ENCODE measurements at regions not wholly inside any gene's neighbourhood (a gene's known extent, or its start where the extent isn't known, plus 50 kb on each side); places are given as distances from the start of the nearest gene placed in this dataset.
"Not testable (repeated sequence)": the region's sequence is repeated elsewhere in the genome, so short reads cannot be mapped to it uniquely, and the experiment has no call there.

GRCh38 chr2:236786751-236787150, 217.1 kb downstream of the ACKR3 start:
- TF ChIP-seq, protein P1, sequence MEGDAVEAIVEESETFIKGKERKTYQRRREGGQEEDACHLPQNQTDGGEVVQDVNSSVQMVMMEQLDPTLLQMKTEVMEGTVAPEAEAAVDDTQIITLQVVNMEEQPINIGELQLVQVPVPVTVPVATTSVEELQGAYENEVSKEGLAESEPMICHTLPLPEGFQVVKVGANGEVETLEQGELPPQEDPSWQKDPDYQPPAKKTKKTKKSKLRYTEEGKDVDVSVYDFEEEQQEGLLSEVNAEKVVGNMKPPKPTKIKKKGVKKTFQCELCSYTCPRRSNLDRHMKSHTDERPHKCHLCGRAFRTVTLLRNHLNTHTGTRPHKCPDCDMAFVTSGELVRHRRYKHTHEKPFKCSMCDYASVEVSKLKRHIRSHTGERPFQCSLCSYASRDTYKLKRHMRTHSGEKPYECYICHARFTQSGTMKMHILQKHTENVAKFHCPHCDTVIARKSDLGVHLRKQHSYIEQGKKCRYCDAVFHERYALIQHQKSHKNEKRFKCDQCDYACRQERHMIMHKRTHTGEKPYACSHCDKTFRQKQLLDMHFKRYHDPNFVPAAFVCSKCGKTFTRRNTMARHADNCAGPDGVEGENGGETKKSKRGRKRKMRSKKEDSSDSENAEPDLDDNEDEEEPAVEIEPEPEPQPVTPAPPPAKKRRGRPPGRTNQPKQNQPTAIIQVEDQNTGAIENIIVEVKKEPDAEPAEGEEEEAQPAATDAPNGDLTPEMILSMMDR (IDR thresholded peaks at IDR 0.05; ENCODE audit: low read length, missing control alignments): no peak
- DNase-seq (ENCODE audit: low read depth): no peak
- no peak overlapping the region for H3K4me3 ChIP-seq (replicated peaks; ENCODE audit: low read depth, low read length)

GRCh38 chr2:236787376-236787775, 217.8 kb downstream of the ACKR3 start:
- DNase-seq (ENCODE audit: low read depth): not testable (repeated sequence)

DNA sequence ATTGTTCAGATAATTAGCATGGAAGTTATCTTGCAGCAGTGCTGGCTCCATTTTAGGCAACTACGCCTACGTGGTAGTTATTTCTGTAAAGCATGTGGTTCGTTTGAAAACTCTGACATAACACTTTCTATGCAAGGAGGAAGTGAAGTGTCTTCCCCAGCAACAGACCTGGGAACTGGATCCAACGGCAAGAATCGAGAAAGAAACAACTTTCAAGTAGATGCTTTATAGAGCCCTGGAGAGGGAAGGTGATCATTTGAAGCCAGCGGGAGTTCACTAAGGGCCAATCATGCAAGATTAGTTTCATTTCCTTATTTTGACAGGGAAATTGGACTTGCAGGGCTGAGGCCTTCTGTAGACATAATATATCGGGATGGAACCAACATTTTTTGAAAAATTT, 218.3 kb downstream of the ACKR3 start:
- TF ChIP-seq, protein P1 (IDR thresholded peaks at IDR 0.05; ENCODE audit: low read length, missing control alignments): no peak
- H3K4me3 ChIP-seq (replicated peaks; ENCODE audit: low read depth, low read length): no peak overlapping the region
- no peak for DNase-seq (ENCODE audit: low read depth)

More at GRCh38 chr2:236787376-236787775, 217.8 kb downstream of the ACKR3 start:
- H3K4me3 ChIP-seq (replicated peaks; ENCODE audit: low read depth, low read length): not testable (repeated sequence)

GRCh38 chr2:236790963-236791362, 221.3 kb downstream of the ACKR3 start:
- TF ChIP-seq, protein P1 (IDR thresholded peaks at IDR 0.05; ENCODE audit: low read length, missing control alignments): no peak
- DNase-seq (ENCODE audit: low read depth): no peak
- H3K4me3 ChIP-seq (replicated peaks; ENCODE audit: low read depth, low read length): no peak overlapping the region

DNA sequence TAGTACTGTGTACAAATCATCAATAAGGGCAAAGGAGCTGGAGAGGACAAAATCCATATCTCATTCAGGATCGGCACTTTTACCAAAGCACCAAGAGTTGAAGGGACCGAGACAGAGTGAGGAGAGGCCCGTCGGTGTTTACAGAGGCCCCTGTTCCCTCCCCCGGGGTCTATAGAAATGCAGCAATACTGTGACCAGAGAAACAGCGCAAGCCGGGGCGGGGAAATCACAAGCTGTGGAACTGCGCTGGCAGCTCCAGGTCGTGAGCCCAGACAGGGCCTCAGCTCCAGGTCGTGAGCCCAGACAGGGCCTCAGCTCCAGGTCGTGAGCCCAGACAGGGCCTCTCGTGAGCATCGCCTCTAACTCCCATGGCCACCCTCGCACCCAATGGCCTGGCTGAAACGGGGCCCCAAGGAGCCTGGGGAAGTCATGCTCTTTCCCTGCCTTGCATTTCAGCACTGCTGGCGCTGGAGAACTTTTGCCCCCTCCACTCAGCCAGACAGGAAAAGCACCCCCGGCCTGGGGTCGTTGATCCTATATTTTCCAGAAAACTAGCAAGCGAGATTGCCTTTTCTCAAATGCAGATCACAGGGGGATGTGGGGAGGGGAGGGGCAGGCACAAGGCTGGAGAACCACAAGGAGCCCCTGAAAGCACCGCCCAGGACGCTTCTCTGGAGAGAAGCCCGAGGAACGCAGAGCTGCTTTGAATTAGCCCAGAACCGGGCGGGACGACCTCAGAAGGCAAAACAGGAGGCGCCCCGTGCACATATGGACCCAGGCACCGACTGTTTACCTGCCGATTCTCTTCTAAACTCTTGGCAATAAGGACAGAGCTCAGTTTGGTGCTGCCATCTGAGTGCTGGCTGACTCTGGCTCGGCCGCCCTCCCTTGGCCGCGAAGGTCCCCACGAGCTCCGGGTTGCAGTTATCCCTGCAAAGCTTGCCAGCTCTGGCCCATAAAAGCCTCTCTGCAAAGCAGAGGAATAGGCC, 223.7 kb downstream of the ACKR3 start:
- no peak for DNase-seq (ENCODE audit: low read depth)
- TF ChIP-seq, protein P1 (IDR thresholded peaks at IDR 0.05; ENCODE audit: low read length, missing control alignments): no peak
- no peak overlapping the region for H3K4me3 ChIP-seq (replicated peaks; ENCODE audit: low read depth, low read length)

GRCh38 chr2:236794176-236794957, 224.7 kb downstream of the ACKR3 start:
- TF ChIP-seq, protein P1 (IDR thresholded peaks at IDR 0.05; ENCODE audit: low read length, missing control alignments): no peak
- DNase-seq (ENCODE audit: low read depth): no peak

DNA sequence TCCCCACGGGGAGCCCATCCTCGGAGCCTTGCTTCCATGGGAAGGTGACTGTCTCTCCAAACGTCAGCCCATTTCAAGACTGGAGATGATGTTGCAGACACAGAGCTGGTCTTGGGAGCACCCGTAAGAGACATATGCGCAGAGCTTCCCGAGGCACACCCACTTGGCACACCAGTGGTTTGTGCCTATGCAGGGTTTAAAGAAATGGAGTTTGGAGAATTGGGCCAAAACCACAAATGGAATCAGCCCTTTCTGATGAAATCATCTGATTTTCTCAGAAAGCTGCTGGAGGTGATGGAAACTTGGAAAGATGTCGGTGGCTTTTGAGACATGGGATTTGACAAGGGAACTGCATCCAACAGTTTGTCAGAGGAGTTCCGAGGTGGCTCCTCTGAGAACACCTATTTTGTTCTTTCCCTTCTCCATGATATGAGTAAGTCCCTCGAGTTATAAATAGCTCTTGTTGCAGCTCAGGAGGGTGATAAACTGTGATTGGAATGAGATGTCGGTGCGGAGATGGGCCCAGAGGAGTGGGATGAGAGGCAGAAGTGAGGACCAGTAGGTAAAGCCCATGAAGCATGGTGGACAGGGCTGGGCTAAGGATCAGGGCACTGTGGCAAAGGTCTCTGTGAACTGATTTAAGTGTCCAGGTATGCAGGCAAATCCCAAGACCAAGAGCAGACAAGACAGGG, 225.7 kb downstream of the ACKR3 start:
- TF ChIP-seq, protein P1 (IDR thresholded peaks at IDR 0.05; ENCODE audit: low read length, missing control alignments): no peak
- no peak overlapping the region for H3K4me3 ChIP-seq (replicated peaks; ENCODE audit: low read depth, low read length)
- no peak for DNase-seq (ENCODE audit: low read depth)

More at GRCh38 chr2:236794176-236794957, 224.7 kb downstream of the ACKR3 start:
- H3K4me3 ChIP-seq (replicated peaks; ENCODE audit: low read depth, low read length): no peak overlapping the region

All from fibroblast of pulmonary artery (primary cell).